ENCODE measurements at regions not wholly inside any gene's neighbourhood (a gene's known extent, or its start where the extent isn't known, plus 50 kb on each side); places are given as distances from the start of the nearest gene placed in this dataset.

DNA sequence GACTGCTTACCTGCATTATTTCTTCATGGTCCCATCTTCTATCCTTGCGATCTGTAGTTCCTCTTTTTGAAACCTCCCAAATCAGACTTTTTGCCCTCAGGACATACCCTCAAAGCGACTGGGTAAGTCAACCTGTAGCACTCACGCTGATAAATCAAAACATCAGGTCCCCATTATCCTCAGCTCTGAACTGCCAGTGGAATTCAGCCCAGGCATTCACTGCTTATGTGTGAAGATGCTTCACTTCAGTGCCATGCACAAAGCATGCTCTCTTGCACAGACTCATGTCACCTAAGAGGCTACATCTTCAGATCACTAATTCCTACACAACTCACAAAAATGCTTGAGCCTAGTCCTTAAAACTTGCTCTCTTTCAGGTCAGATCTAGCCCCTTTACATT lies 283.6 kb upstream of the KLF6 start:
- no peak for TF ChIP-seq EZH2 (IDR thresholded peaks at IDR 0.05; ENCODE audit: insufficient read depth, poor library complexity, severe bottlenecking)
- no peak for TF ChIP-seq EZH2phosphoT487 (IDR thresholded peaks at IDR 0.05; ENCODE audit: insufficient read depth, low read depth)
